AG04449 (cell line): ENCODE measurements at regions not wholly inside any gene's neighbourhood (a gene's known extent, or its start where the extent isn't known, plus 50 kb on each side); places are given as distances from the start of the nearest gene placed in this dataset.

ENCODE experiments used
- CTCF ChIA-PET: fragments of 350-600 bp; formaldehyde crosslinking; extraction: SDS; loops from one replicate; lab custom pipeline; 2021; ENCODE audit warnings: antibody characterized with exemption; lab: Yijun Ruan, JAX
- POLR2A ChIA-PET: fragments of 400-600, 350-600 bp; formaldehyde crosslinking; extraction: SDS; loops from one replicate; lab custom pipeline; 2020; ENCODE audit warnings: antibody characterized with exemption, inconsistent platforms; lab: Yijun Ruan, JAX
- DNase-seq: peaks from one replicate; pipeline ENCODE4 v3.0.0-alpha.2; 2010; ENCODE audit warnings: low read depth, low spot score
- H3K4me3 ChIP-seq: 2 replicates; pipeline ENCODE4 v1.5.1; 2011; ENCODE audit warnings: low read depth, mild to moderate bottlenecking, control low read depth, low read length
- TF ChIP-seq, protein P1 (sequence below): IDR thresholded peaks from one replicate; pipeline ENCODE4 v1.5.1; 2011; ENCODE audit warnings: mild to moderate bottlenecking, moderate library complexity, low read length, control low read depth, inconsistent platforms; ENCODE audit not compliant: insufficient read depth; ENCODE audit errors: missing control alignments

DNA sequence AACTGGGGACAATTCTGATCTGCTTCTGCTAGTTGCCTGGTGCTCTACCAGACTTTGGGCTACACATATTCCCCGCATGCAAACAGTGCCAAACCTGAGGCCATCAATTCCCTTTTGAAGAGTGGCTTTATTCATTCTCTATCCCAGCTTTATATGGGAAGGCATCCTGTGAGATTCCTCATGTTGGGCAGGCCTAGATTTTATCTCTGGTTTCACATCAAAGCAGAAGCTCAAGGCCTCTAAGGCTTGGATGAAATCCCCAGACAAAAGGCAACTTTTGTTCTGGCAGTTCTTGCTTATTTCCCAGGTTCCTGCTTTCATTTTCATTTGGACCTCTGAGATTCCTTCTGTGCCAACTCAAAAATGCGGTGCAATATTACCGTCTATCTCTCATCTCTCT, 648.8 kb downstream of the QKI start:
- TF ChIP-seq, protein P1, sequence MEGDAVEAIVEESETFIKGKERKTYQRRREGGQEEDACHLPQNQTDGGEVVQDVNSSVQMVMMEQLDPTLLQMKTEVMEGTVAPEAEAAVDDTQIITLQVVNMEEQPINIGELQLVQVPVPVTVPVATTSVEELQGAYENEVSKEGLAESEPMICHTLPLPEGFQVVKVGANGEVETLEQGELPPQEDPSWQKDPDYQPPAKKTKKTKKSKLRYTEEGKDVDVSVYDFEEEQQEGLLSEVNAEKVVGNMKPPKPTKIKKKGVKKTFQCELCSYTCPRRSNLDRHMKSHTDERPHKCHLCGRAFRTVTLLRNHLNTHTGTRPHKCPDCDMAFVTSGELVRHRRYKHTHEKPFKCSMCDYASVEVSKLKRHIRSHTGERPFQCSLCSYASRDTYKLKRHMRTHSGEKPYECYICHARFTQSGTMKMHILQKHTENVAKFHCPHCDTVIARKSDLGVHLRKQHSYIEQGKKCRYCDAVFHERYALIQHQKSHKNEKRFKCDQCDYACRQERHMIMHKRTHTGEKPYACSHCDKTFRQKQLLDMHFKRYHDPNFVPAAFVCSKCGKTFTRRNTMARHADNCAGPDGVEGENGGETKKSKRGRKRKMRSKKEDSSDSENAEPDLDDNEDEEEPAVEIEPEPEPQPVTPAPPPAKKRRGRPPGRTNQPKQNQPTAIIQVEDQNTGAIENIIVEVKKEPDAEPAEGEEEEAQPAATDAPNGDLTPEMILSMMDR = no peak
- H3K4me3 ChIP-seq = no peak overlapping the region
- ChIA-PET CTCF (no interaction called here), POLR2A (no interaction called here)
- DNase-seq = no peak

GRCh38 chr6:164062872-164063271, 648.4 kb downstream of the QKI start:
- TF ChIP-seq, protein P1 = no peak
- POLR2A ChIA-PET = no interaction called here
- CTCF ChIA-PET = no interaction called here
- DNase-seq = no peak
- no peak overlapping the region for H3K4me3 ChIP-seq

GRCh38 chr6:164057876-164058275, 643.4 kb downstream of the QKI start:
- CTCF ChIA-PET = no interaction called here

GRCh38 chr6:164051427-164051826, 636.9 kb downstream of the QKI start:
- CTCF ChIA-PET = no interaction called here
- no peak overlapping the region for H3K4me3 ChIP-seq
- TF ChIP-seq, protein P1 = no peak
- no peak for DNase-seq
- POLR2A ChIA-PET = no interaction called here

More at GRCh38 chr6:164057876-164058275, 643.4 kb downstream of the QKI start:
- no peak for DNase-seq
- H3K4me3 ChIP-seq = no peak overlapping the region
- POLR2A ChIA-PET = no interaction called here
- TF ChIP-seq, protein P1 = no peak

DNA sequence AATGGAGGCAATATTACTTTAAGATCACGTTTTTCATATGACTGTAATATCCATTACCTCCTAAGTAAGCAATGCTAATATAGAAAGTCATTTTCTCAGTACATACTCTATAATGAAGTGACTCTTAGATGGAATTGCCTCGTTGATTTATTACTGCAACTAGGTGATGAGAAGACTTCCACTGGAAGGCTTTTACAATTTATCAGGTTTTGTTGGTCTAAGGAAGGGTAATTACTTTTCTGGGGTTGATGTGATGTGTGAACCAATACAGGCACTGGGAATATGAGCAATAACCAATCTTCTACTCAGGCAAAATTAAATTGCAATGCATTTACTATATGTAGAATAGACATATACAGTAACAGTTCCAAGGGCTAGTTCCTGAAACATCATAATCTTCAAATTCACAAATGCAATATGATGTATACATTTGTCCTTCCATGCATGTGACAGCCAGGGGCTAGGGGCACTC, 635.0 kb downstream of the QKI start:
- ChIA-PET CTCF (no interaction called here), POLR2A (no interaction called here)
- H3K4me3 ChIP-seq = no peak overlapping the region
- TF ChIP-seq, protein P1 = no peak
- no peak for DNase-seq

GRCh38 chr6:164048840-164049516, 634.5 kb downstream of the QKI start:
- POLR2A ChIA-PET = no interaction called here
- H3K4me3 ChIP-seq = no peak overlapping the region
- CTCF ChIA-PET = no interaction called here

More at GRCh38 chr6:164048840-164049516, 634.5 kb downstream of the QKI start:
- TF ChIP-seq, protein P1 = no peak
- DNase-seq = no peak
